GM21381 (cell line): ENCODE measurements at regions not wholly inside any gene's neighbourhood (a gene's known extent, or its start where the extent isn't known, plus 50 kb on each side); places are given as distances from the start of the nearest gene placed in this dataset.
A peak's percentile ranks its signal among the peaks of the same experiment; 100 is the strongest.

Source experiments
- ATAC-seq: cut with Tn5 transposase; IDR thresholded peaks from one replicate; pipeline ENCODE4 v1.9.1; 2021; ENCODE audit warnings: mild to moderate bottlenecking, moderate library complexity; ENCODE audit not compliant: unreplicated experiment

DNA sequence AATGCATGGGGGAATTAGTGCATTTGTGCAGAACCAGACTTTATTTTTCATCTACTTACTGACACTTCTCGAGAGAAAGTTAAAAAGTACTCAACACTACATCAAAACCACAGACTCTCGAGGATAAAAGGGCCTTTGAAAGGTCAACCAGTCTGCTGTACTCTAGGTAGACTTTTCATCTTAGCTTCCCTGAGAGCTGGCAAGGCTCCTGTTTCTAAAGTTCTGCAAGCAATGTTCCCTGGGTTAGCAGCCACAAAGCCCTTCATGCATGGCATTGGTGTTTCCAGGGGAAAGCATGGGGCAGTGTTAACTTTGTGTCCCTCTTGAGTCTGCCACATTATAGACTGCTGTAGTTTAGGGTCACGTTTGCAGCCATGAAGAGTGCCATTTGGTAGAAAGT, 106.4 kb upstream of the PFN2 start:
- no peak for ATAC-seq

DNA sequence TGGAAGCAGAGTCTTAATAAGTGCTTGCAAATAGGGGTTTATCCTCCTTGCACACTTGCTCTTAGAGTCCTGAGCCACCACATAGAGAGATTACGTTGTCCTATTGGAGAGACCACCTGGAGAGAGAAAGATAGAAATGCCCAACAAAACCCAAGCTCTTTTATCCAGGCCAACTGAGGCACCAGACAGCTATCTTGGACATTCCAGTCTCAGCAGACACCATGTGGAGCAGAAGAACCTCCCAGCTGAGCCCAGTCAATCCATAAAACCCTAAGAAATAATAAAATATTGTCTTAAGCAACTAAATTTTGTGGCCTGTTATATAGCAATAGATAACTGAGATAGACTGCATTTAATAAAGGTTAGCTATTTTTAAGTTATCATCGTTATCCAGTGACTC, 105.7 kb upstream of the PFN2 start:
- ATAC-seq = no peak

DNA sequence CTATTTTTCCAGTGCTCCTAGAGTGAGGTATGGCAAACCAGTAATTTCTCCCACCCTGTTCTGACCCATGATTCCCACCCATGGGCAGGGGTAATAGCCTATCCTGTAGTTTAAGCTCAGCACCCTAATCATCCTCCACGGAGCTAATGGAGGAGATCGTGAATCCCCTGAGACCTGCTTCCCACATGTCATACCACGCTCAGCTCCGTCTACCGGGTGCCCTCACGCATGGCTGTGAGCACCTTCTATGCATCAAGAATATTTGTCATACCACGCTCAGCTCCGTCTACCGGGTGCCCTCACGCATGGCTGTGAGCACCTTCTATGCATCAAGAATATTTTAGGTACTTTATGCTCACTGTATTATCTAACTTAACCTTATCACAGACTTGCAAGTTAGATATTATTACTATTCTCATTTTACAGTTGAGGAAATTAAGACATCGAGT, 104.7 kb upstream of the PFN2 start:
- no peak for ATAC-seq

DNA sequence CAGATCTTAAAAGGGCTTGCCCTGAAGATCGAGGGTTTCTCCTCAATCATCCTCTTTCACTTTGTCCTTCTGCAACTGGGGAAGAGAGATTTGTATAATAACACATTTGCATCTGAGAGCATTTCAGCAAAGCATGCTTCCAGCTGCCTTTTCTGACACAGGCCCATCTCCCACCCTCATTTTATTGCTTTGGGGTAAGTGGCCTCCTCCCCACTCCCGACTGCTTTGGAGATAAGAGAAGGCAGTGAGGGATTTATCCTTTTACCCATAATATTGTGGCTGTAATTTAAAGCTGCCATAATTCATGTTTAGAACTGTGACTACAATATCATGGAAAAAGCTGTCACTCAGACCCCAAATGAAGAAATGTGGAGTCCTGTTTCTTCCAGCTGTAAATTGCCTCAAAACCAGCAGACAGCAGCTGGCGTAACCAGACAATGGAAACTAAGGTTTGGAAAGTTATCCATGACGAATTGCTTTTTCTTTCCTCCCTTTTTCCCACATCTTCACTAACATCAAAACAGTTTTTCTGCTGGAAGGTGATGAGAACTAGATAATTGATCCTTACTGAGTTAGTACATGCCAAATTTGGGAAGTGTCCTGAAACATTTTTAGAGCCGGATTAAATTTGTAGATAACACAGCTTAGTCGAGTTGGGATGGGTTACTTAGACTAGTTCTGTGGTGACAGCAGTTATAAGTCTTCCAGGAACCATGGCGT, 104.2 kb upstream of the PFN2 start:
- peak; percentile 48 for ATAC-seq

DNA sequence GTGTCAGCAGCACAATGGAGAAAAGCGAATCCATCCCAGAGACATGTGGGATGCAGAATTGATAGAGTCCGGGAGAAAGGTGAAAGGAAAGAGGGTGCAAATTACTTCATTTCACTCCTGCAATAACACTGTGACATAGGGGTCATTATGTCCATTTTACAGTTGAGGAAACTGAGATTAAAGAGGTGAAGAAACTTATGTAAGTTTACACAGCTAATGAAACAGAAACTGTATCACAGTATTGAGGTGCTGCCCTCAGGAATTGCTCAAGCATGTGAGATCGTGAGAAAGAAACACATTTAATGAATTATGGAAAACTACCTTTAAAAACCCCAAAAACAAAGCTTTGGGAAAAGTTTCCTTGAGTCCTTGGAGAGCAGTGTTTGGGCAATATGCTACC, 103.6 kb upstream of the PFN2 start:
- ATAC-seq = peak; percentile 64

DNA sequence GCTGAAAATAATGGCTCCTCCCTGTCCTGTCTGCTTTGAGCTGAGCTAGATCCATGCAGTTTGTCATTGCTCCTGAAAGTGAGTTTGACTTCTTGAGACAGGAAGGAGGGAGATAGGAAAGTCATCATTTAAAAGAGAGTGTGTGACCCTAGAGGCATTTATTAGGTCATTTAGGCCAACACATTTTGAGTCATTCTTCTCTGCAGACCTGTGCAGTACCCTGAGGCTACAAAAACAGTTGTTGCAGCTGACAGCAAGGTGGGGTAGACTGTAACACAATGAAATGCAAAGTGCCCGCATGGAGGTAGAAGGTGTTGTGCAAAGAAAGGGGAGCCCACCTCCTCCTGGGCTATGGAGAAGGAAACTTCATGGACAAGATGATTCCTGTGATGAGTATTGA, 102.8 kb upstream of the PFN2 start:
- ATAC-seq = no peak

DNA sequence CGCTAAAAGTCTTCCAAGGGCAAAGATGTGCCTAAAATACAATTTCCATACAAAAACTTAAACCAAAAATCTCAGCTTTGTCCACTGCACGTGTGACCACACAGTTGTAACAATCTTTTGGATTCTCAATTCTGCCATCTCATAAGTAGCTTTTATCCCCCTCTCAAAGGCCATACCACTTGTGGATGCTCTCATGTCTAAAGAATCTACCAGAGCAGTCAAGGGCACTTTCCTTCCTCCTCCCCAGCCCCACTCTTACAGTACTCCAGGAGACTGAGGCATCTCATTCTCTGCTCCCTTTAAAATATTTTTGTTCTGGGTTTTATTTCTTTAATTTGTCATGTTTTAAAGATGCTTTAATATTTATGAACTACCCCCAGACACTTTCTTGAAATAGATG, 102.3 kb upstream of the PFN2 start:
- no peak for ATAC-seq

DNA sequence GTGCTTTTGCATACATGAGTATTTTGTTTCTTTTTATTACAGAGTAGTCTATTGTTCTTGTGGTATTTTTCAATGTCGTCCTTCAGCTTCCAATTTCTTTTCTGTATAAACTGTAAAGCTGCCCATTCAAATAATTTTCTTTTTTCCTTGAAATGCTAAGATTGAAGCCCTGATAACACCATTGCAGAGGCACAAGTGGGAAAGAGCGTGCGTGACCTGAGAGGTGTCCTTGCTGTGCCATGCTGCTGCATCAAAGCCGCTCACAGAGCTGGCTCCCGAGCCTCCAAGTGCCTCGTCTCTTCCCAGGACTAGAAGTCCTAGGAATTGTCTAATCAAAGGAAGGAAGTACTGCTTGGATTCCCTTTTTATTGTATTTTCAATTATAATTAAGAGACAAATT, 101.9 kb upstream of the PFN2 start:
- ATAC-seq = no peak

DNA sequence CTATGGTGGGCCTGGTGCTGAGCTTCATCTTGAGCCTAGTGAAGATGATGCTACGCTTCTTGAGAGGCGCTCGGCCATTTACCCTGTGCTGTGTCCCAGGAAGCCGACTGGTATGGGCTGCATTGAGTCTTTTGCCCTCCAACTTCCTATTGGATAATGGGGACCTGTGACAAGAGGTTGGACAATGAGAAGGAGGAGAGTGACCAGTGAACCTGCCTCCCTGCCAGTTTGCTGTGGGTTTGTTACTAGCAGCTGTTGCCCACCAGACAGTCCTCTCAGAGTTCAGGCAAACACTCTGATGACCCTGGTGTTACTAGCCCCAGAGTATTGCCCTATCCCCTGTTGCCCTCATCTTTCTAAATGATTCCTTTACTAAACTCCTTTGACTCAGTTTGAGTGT, 99.6 kb upstream of the PFN2 start:
- ATAC-seq = no peak

DNA sequence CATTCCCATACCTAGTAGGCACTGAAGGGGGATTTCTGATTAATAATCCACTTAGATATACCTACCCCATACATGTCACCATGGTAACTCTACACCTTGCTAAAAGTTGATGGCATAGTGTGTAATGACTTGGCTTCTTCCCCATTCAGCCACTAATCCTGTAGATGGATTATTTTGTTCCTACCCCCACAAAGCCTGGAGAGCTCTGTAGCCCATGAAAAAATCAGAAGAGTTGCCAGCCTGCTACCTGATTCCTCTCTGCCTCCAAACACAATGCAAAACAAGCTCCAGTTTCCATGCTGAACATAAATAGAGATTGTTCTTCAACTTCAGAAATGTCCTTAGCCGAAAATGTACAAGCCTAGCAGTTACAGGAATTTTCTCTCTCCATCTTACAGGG, 98.9 kb upstream of the PFN2 start:
- no peak for ATAC-seq

DNA sequence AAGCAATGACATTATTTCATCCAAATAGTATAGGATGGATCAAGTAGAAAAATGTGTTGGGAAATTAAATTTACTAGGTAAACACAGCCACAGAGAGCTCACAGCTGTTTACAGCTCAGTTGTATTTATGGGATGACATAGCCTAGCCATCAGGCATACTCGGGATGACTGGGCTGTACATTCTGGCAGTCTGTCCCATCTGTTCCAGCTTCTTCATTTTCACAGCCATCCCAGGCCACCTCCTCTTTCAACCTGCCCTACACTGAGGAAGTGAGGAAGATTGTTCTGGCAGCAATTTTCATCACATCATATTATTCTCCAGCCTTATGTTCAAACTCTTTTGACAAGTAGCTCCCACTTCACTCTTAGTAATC, 98.4 kb upstream of the PFN2 start:
- ATAC-seq = no peak

DNA sequence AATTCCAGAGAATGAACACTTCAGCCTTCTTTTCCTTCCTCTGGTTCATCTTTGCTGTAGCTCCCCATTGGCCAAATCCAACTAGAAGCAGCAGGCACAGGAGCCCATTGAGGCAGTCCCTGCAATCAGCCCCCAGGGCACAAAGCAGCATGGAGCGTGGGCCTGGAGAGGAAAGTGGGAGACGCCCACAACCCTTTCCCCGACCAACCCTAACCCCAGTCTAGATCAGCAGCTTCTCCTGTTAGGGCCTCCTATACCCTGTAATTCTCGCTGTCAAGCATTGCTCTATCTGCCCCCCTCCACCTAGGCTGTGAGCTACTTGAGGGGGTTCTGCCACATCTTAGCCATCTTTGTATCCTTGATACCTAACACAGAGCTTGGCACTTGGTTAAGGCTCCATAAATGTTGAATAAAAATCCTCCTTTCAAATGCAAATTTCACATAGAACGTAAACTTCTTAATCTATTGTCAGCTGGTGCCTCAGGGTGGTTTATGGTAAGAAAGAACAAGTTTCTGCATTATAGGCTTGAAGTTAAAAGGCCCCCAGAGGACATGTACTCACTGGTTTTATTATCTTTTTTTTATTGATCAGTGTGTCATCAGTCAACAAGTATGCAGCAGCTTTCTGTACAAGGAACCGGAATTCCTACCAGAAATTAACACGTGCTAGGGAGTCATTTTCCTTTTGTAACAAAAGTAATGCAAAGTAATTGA, 97.9 kb upstream of the PFN2 start:
- ATAC-seq = no peak

DNA sequence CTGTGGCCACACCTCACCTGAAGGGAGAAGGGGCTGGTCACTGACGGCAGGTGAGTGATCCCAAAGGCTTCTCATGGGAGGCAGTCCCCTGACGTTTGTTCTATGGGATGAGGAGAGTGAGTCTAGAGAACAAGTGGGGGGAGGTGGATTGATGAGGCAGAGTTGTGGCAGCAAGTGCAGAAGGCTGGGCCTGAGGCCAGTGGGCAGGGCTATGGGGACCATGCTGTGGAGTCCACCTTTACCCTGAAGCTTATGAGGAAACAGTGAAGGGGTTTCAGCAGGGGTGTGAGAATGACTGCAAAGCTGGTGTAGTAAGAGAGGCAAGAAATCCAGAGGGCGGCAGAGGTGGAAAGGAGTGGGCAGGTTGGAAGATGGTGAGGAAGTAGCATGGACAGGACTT, 96.9 kb upstream of the PFN2 start:
- ATAC-seq = no peak

DNA sequence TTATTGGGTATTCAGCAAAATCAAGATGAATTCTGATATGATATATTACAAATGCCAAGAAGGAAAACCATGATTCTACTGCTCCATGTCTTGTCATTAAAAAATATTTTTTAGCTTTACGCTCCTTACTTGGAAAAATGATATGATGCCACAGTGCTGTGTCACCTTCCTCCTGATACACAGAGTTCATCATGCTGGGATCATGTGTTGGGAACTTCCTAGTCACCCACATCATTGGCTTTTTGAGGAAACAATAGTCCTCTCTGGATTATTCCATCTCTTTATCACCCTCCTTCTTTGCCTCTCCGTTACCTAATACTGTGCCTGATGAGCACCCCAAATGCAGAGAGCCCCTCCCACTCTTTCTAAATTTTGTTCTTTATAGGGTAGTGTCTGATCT, 94.3 kb upstream of the PFN2 start:
- no peak for ATAC-seq

DNA sequence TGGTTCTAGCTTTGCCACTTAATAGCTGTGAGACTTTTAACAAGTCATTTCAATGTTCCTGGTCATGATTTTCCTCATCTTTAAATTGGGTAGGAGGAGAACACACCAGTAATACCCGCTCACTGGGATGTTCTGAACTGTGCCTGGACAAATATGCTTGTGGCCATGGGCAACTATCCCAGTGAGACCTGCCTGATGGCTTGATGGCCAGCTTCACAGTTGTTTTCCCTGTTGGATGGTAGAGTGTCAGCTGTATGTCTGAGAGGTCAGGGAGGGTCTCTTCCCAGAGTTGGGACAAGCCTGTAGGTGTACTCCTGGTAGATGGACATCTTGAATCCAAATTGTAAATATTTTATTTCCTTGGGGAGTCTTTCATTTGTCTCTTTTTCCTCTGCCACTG, 92.5 kb upstream of the PFN2 start:
- ATAC-seq = no peak

DNA sequence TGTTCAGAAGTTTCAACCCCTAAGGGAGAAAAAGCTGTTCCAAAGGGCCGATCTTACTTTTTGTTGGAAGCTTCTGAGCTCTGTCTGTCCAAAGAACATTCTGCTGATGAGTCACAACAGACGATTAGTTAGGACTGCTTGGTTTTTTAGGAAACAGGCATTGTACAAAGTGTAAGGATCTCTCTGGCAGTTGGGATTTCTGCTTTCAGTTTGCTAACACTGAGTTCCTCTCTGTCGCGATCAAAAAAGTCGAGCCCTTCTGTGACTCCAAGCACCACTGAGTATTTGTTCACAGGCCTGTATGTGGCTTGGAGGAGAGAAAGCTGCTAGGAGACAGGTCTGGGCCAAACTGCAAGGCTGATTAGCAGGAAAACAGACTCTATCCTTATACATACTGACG, 91.8 kb upstream of the PFN2 start:
- no peak for ATAC-seq

DNA sequence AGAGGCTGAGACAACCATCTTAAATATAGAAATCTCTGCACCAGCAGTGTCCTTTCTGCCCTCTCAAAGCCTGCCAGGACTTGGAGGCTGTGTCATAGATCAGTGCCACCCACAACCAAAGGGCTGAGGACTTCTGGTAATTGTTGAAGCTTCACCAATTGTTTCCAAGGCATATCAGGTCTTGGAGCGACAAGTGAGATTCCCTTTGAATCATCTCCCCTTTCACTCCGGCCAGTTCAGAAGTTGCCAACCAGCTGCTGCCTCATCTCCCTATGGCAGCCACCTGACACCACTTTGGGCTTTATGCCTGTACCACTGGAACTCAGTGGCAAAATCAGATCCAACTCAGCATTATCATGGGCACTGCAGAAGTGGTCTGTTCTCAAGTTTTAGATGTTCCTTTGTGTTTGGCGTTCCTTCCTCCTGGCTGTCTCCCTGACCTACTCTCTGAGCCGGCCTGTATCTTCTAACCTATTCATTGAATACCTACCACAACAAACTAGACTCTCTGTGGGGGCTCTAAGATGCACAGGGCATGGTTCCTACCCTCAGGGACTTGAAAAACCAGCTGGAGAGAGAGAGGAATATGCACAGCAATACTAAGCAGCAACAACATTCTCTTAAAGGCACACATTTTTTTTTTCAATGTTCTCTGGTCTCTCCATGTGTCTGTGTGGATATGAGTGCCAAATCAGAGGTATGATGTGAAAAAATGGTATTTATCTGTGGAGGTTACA, 90.8 kb upstream of the PFN2 start:
- no peak for ATAC-seq

DNA sequence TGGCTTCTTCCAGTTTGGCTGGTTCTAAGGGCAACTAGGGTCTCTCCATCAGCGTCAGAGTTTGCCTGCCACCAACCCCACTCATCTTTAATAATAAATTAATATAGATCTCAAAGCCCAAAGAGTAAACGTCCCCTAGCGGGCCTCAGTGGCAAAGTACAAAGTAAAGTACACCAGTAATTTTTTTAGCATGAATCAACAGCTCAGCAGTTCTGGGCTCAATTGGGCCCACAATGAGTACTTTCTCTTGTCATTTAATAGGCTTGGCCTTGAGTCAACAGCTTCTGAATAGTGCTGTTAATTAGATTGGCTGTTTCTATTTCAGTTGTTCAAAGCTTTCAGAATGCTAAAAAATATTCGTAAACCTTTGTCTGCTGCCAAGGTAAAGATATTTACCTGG, 89.0 kb upstream of the PFN2 start:
- no peak for ATAC-seq

DNA sequence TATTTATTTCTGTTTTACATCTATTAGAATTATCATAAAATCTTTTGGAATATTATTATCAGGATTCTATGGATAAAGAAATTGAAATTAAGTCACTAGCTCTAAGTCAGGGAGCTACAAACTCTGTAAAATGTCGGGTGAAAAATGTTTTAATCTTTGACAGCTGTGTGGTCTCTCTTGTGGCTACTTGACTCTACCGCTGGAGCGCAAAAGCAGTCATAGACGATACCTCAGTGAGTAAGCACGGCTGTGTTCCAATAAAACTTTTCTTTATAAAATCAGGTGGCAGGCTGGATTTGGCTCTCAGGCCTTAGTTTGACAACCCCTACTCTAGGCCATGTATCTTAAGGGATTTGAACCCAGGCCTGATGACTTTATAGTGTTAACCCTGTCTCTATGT, 88.5 kb upstream of the PFN2 start:
- ATAC-seq = no peak

DNA sequence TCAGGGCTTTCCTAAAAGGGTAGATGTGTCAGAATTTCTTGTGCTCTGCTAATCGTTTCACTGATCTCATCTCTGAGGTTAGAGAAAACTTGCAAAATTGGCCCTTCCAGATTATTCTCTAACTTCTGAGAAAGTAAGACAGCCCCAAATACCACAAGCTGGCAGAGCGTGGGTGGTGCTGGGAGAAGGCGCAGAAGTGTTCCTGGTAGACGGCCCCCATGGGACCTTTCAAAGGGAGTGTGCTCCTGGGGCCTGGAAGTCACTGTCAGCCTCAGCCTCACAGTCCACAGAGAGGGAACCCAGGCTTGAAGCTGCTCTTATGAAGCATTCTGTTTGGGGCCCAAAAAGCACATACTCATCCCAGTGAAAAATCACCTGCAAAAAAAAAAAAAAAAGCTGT, 86.5 kb upstream of the PFN2 start:
- ATAC-seq = no peak

DNA sequence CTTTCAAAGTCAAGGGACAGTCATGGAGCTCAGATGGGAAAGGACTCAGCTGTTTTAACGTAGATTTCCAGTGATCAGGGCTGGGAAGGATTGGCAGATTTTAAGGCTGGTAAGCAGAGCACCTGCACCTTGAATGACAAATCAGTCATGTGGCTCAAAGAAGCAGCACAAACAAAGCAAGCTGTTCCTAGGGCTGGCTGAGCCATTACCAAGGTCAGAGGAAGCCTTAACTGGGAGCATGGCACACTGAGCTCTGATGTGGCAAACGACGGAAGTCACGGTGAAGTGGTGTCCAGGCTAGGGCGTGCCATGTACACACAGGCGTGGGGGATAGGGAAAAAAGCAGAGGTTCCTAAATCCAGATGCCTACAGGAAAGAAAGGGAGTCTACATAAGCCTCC, 84.6 kb upstream of the PFN2 start:
- ATAC-seq = no peak

DNA sequence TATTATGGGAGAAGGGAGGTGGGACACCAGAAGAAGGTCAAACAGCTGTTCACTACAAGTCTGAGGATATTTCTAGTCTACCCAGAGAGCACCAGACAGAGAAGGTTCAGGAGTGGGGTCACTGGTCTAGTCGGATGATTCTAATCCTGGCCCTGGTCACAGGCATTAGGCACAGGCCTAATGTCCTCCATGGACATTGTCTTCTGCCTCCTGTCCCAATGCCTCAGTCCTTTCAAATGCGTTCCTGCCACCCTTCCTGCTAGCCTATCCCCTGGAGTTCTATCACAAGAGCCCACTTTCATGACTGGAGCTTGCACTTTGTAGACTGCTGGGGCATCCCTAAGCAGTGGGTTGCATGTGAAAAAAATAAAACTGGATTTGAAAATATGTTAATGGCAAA, 83.9 kb upstream of the PFN2 start:
- ATAC-seq = no peak
